Right atrium auricular region (tissue), 2 donors: ENCODE measurements at regions not wholly inside any gene's neighbourhood (a gene's known extent, or its start where the extent isn't known, plus 50 kb on each side); places are given as distances from the start of the nearest gene placed in this dataset.

Source experiments
- DNase-seq: peaks from one replicate; pipeline ENCODE4 v3.0.0-alpha.2; 2019; ENCODE audit warnings: low spot score
- H3K27ac ChIP-seq, 2 donors: fragments of 200-600 bp; sonication (generic); 1 replicate in 1 of 2; 2 replicates in 1 of 2; pipeline ENCODE4 v1.5.1; 2016 to 2019
- H3K27me3 ChIP-seq, 2 donors: fragments of 200-600 bp; sonication (generic); one replicate each; pipeline versions ENCODE4 v1.5.1 to v1.6.0; 2017 to 2019
- H3K36me3 ChIP-seq: fragments of 200-600 bp; sonication (generic); one replicate; pipeline ENCODE4 v1.5.1; 2016
- H3K4me1 ChIP-seq, 2 donors: fragments of 200-600 bp; sonication (generic); one replicate each; pipeline versions ENCODE4 v1.5.1 to v1.6.0; 2017 to 2019
- H3K4me3 ChIP-seq, 2 donors: fragments of 200-600 bp; sonication (generic); 1 replicate in 1 of 2; 2 replicates in 1 of 2; pipeline ENCODE4 v1.5.1; 2017 to 2019; ENCODE audit warnings: mild to moderate bottlenecking in 1 of 2, moderate library complexity in 1 of 2
- H3K9me3 ChIP-seq, 2 donors: fragments of 200-600 bp; sonication (generic); one replicate each; pipeline ENCODE4 v1.5.1; 2019
- TF ChIP-seq, protein P1 (sequence below), 2 donors: fragments of 200-600 bp; sonication (generic); IDR thresholded peaks; one replicate each; pipeline ENCODE4 v1.5.1; 2019; ENCODE audit warnings: antibody characterized with exemption in 2 of 2

DNA sequence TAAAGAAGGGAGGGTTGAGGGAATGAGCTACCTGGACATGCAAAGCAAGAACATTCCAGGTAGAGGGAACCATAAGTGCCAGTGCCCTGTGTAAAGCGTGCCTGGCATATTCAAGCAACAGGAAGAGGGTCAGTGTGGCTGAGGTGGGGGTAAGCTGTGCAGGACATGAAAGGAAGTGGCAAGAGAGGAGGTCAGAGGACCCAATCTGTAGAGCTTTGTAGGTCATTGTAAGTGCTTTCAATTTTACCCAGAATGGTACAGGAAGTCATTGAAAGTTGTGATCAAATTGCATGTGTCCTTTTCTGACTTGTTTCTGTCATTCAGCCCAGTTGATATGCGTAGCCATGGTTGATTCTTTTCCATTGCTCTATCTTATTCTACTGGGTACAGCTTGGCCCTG is 156.6 kb downstream of the NOC3L start:
- TF ChIP-seq, protein P1, sequence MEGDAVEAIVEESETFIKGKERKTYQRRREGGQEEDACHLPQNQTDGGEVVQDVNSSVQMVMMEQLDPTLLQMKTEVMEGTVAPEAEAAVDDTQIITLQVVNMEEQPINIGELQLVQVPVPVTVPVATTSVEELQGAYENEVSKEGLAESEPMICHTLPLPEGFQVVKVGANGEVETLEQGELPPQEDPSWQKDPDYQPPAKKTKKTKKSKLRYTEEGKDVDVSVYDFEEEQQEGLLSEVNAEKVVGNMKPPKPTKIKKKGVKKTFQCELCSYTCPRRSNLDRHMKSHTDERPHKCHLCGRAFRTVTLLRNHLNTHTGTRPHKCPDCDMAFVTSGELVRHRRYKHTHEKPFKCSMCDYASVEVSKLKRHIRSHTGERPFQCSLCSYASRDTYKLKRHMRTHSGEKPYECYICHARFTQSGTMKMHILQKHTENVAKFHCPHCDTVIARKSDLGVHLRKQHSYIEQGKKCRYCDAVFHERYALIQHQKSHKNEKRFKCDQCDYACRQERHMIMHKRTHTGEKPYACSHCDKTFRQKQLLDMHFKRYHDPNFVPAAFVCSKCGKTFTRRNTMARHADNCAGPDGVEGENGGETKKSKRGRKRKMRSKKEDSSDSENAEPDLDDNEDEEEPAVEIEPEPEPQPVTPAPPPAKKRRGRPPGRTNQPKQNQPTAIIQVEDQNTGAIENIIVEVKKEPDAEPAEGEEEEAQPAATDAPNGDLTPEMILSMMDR (IDR thresholded peaks at IDR 0.05) = no peak
- Histone ChIP-seq H3K27ac (no peak overlapping the region), H3K9me3 (no peaks in the 10 kb centered on the region), H3K36me3 (no peaks in the 10 kb centered on the region), H3K27me3 (no peaks in the 10 kb centered on the region), H3K4me3 (no peak overlapping the region), H3K4me1 (peaks cover 0 to 29% of the 10 kb centered on the region in 2 donors)
- no peak for DNase-seq

DNA sequence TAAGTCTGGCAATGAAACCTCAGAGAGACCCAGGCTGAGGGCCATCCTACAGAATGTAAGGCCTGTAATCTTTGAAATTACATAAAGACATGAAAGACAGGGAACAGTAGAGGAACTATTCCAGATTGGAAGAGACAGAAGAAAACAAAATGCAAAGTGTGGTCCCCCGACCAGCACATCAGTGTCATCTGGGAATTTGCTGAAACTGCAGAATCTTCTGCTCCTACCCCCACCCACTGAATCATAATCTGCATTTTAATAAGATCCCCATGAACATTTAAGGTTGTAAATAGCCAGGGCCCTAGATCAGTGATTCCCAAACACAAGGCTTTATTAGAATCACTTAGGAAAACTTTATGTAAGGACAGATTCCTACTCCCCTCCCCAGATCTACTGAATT is 154.4 kb downstream of the NOC3L start:
- no peak for DNase-seq
- Histone ChIP-seq H3K9me3 (no peaks in the 10 kb centered on the region), H3K4me1 (peaks cover 0 to 29% of the 10 kb centered on the region in 2 donors), H3K36me3 (no peaks in the 10 kb centered on the region), H3K27ac (no peak overlapping the region), H3K4me3 (no peak overlapping the region), H3K27me3 (no peaks in the 10 kb centered on the region)
- TF ChIP-seq, protein P1 (IDR thresholded peaks at IDR 0.05) = no peak

DNA sequence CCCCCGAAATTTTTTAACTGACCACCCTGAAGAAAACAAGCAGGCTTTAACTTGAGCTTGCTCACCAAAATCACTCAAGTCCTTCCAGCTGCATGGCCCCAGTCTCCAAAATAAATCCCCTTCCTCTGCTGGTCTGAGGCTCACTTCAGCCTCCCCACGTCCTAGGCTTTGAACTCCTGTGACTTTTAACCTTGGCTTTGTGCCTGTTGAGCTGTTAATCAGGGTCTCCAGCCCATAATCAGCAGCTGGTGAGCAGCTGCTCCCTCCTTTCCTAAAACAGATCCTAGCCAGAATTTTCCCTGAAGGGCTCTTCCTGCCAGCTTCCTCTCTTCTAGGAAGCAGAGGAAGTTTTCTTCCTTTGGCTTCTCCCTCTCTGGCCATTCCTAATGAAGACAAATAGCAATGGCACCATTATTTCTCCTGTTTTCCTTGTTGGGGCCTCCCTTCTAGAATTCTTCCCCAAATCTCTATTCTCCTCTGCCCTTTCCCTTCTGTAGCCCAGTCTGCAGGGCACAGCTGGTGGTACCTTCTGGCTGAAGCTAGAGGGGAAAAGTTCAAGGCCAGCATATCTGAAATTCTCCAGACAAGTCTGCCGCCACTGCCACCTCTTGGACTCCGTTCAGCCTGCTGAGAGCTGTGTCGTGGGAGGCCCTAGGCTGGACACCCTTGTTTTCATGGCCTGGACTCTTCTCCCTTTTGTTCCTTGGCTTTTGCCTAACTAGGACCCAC is 152.1 kb downstream of the NOC3L start:
- Histone ChIP-seq H3K27me3 (no peaks in the 10 kb centered on the region), H3K36me3 (no peaks in the 10 kb centered on the region), H3K27ac (peak overlapping the region in 1 of 2 donors; percentile 2), H3K4me1 (peaks cover 0 to 30% of the 10 kb centered on the region in 2 donors), H3K9me3 (no peaks in the 10 kb centered on the region), H3K4me3 (no peak overlapping the region)
- no peak for DNase-seq
- TF ChIP-seq, protein P1 (IDR thresholded peaks at IDR 0.05) = no peak

DNA sequence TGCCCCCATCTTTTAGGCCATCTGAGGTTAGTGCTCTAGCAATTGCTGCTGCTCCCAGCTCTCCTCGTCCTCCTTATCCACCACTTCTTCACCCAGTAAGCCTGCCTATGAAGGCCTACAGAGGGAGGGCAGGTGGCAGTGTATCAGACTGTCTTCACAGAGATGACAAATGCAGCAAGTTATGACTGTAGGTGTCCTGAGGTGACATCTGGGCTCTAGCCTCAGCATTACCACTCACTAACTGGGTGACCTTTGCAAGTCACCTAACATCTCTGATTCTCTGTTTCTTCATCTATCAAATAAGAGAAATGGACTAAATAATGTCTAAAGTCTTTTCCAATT is 151.6 kb downstream of the NOC3L start:
- Histone ChIP-seq H3K4me3 (no peak overlapping the region), H3K27ac (no peak overlapping the region), H3K27me3 (no peaks in the 10 kb centered on the region), H3K4me1 (peaks cover 0 to 25% of the 10 kb centered on the region in 2 donors), H3K36me3 (no peaks in the 10 kb centered on the region), H3K9me3 (no peaks in the 10 kb centered on the region)
- no peak for DNase-seq
- TF ChIP-seq, protein P1 (IDR thresholded peaks at IDR 0.05) = no peak

DNA sequence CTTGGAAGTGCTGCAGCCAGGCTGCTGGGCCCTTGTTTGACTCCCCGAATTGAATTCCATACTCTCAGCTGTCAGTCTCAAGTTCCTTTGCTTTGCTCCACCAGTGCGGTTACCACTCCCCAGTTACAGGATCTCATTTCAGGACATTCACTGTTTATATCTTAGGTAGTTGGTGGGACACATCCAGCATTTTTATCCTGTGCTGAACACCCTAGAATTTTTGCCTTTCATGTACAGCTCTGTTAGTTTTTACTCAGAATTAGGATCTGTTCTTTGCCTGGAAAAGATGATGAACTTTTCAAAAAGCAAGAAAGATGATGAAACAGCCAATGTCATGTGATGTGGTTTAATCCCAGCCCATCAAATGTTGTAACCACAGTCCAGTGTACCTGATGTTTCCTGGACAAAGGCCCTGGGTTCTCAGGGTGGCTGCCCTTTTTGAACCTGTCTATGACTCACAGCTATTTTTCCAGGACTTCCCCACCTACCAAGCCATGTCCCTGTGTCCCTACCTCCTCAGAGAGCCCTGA is 149.7 kb downstream of the NOC3L start:
- DNase-seq = peak; percentile 67
- no peaks in the 10 kb centered on the region for H3K36me3 ChIP-seq
- no peaks in the 10 kb centered on the region for H3K27me3 ChIP-seq
- peaks cover 0 to 24% of the 10 kb centered on the region in 2 donors for H3K4me1 ChIP-seq
- TF ChIP-seq, protein P1 (IDR thresholded peaks at IDR 0.05) = no peak
- H3K4me3 ChIP-seq = no peak overlapping the region
- H3K9me3 ChIP-seq = no peaks in the 10 kb centered on the region
- no peak overlapping the region for H3K27ac ChIP-seq

DNA sequence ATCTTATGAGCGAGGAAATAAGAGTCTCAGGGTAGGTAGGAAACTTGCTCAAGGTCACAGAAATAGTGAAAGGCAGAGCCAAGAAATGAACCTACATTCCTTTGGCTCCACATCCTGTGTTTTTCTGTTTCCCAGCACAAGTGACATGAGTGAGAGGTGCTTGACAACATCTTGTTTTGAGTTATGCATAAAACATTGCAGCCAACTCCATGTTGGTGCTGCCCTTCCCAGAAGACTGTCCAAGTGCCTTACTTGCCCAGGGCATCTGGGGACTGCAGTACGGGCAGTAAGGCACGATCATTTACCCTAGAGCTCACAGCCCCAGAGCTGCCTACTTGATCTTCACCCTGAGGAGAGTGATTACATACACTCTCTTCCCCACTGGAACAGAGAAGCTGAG is 148.8 kb downstream of the NOC3L start:
- TF ChIP-seq, protein P1 (IDR thresholded peaks at IDR 0.05) = no peak
- no peaks in the 10 kb centered on the region for H3K36me3 ChIP-seq
- DNase-seq = no peak
- H3K4me1 ChIP-seq = peaks cover 0 to 24% of the 10 kb centered on the region in 2 donors
- H3K27me3 ChIP-seq = no peaks in the 10 kb centered on the region
- no peak overlapping the region for H3K4me3 ChIP-seq
- no peaks in the 10 kb centered on the region for H3K9me3 ChIP-seq
- no peak overlapping the region for H3K27ac ChIP-seq
